GM23248 (cell line): ENCODE measurements at regions not wholly inside any gene's neighbourhood (a gene's known extent, or its start where the extent isn't known, plus 50 kb on each side); places are given as distances from the start of the nearest gene placed in this dataset.
"Not testable (repeated sequence)": the region's sequence is repeated elsewhere in the genome, so short reads cannot be mapped to it uniquely, and the experiment has no call there.

Experiments
- EZH2 ChIP-seq: fragments of 200-600 bp; sonication (generic); IDR thresholded peaks from 2 replicates; pipeline ENCODE4 v1.6.1; 2018; ENCODE audit warnings: antibody characterized with exemption, mild to moderate bottlenecking; ENCODE audit not compliant: insufficient read depth, poor library complexity, severe bottlenecking
- EZH2phosphoT487 ChIP-seq: fragments of 200-600 bp; sonication (generic); IDR thresholded peaks from 2 replicates; pipeline ENCODE4 v1.6.1; 2018; ENCODE audit warnings: antibody characterized with exemption, moderate library complexity, mild to moderate bottlenecking, low read depth; ENCODE audit not compliant: insufficient read depth

GRCh38 chr15:77910030-77910911, 167.2 kb downstream of the TBC1D2B start:
- TF ChIP-seq EZH2, EZH2phosphoT487: not testable (repeated sequence)
